HG03565 (cell line): ENCODE measurements at regions not wholly inside any gene's neighbourhood (a gene's known extent, or its start where the extent isn't known, plus 50 kb on each side); places are given as distances from the start of the nearest gene placed in this dataset.
"Not testable (repeated sequence)": the region's sequence is repeated elsewhere in the genome, so short reads cannot be mapped to it uniquely, and the experiment has no call there.

Experiments
- ATAC-seq: cut with Tn5 transposase; IDR thresholded peaks from one replicate; pipeline ENCODE4 v1.9.1; 2021; ENCODE audit warnings: mild to moderate bottlenecking, moderate library complexity; ENCODE audit not compliant: unreplicated experiment

GRCh38 chrX:117510453-117510852 lies 606.2 kb downstream of the KLHL13 start:
- ATAC-seq = no peak

DNA sequence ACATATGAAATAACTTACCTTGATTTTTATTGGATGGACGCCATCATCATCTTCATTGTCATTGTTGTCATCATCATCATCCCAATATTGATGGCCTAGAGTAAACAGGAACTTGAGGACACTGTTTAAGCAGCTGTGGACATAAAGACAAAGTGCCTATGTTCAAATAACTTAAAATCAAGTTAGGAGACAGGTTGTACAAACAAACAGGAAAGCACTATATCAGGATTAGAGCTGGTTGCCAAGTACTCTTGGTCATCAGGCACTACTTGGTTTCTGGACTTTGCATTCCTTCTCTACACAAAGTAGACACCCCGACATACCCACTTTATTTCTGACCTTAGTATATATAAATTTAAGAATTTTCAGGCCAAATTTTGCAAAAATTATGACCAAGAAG lies 608.6 kb downstream of the KLHL13 start:
- ATAC-seq = no peak

- ATAC-seq = no peak
Observed at GRCh38 chrX:117487421-117487820, 629.2 kb downstream of the KLHL13 start.

- ATAC-seq = no peak
Observed at GRCh38 chrX:117483950-117484349, 632.7 kb downstream of the KLHL13 start.

DNA sequence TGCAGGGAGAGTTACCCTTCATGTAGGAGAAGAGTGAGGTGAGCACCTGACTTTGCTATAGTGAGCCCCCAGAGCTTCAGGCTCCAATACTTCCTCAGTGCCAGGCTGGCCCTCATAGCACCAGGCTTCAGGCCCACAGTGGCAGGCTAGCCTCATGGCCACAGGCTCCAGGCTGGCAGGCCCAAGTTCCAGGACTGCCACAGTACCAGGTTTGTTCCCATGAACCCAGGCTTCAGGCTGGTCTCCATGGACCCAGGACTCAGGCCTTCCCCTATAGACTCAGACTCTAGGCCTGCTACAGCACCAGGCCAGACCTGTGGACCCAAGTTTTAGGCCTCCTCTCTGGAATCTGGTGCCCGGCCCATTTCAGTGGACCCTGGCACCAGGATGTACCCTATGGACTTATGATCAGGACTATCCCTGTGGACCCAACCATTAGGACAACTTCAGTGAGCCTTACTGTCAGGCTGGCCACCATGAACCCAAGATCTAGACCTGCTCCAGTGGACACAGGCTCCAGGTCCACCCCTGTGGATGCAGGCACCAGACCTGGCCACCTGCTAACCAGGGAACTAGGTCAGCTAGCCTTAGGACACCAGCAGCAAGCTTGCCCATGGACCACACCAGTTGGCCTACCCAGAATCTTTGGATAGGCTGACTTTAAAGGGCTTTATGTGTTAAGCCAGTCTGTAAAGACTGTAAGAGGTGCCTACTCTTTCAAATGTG lies 658.2 kb downstream of the KLHL13 start:
- no peak for ATAC-seq

- ATAC-seq = no peak
Observed at GRCh38 chrX:117455787-117456186, 660.8 kb downstream of the KLHL13 start.

DNA sequence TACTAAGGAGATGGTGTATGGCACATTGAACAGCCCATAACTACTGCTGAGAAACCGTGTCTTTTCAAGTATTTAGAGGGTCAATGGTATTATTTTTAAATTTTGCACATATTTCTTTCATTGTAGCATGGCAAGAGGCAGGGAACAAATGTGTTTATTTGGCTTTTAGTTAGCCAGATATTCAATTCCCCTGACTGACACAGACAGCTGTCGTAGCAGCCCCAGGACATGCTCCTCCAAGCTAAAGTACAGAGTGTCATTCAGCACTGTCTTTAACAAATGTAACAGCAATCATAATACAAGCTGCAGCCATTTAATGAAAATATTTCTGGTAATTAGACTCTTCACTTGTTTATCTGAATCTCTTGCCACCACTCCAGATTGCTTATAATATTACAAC lies 687.1 kb downstream of the KLHL13 start:
- ATAC-seq = no peak

DNA sequence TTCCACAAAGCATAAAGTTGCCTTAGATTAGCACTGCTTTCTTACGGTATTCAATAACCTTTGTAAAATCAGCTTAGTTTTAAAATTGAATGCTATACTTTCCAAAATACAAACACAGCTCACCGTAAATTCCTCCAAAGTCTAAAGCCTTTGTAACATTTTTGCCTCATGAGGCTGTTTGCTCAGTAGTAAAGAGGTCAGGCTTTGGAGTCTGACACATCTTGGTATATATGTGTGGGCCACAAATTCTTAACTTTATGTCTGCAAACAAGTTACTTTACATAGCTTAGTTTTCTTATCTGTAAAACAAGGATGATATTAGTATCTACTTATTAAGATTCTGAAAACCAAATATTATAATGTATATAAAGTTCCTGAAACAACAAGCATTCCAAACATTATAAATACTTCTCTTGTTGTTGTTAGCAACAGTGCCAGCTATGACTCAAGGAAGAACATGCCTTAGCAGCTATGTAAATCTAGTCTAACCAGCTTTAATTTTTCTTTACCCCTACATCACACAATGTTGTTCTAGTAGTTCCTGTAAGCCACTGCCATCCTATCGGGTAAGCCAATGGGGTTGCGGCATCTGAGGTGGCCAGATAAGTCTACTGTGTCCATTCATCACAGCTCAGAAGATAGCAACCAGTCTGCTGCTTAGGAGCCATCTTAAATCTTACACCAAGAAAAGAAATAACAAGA lies 709.0 kb downstream of the KLHL13 start:
- ATAC-seq = no peak

DNA sequence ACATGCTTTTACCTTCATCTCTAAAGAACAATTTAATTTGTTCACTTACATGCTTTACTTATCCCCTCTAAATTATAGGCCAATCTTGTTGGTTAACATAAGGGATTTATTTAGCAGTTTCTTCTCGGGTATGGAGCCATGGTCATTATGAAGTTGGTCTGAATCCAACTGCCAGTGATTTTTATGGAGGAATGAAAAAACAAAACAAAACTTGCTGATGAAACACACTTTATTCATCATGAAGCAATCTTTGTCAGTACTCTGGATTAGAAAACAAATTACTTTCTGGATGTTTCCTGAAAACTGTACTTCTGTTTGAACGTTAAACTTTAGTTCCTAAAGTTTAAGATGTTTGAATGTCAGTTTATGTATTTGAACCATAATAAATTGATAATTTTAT lies 715.8 kb downstream of the KLHL13 start:
- no peak for ATAC-seq

- ATAC-seq = no peak
Observed at GRCh38 chrX:117400005-117400404, 716.6 kb downstream of the KLHL13 start.

DNA sequence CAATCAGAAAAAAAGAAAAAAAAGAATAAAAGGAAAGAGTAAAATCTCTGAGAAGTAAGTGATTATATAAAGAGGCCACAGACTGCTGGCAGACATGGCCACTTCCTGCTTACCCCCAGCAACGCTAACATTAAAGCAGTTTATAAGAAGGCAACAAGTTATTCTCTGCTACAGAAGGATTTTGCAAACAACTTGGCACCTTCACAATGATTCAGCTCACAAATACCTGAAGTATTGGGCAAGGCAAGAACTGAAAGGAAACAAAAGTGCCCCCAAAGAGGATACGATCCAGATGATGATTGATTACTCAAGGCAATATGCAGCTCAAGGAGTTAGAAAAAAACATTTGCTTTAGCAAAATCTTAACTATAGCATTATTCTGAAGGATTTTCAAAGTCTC lies 718.8 kb downstream of the KLHL13 start:
- ATAC-seq = no peak

DNA sequence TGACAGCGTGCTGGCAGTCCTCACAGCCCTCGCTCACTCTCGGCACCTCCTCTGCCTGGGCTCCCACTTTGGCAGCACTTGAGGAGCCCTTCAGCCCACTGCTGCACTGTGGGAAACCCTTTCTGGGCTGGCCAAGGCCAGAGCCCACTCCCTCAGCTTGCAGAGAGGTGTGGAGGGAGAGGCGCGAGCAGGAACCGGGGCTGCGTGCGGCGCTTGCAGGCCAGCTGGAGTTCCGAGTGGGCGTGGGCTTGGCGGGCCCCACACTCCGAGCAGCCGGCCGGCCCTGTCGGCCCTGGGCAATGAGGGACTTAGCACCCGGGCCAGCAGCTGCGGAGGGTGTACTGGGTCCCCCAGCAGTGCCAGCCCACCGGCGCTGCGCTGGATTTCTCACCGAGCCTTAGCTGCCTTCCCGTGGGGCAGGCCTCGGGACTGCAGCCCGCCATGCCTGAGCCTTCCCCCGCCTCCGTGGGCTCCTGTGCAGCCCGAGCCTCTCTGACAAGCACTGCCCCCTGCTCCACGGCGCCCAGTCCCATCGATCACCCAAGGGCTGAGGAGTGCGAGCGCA lies 722.0 kb downstream of the KLHL13 start:
- not testable (repeated sequence) for ATAC-seq

DNA sequence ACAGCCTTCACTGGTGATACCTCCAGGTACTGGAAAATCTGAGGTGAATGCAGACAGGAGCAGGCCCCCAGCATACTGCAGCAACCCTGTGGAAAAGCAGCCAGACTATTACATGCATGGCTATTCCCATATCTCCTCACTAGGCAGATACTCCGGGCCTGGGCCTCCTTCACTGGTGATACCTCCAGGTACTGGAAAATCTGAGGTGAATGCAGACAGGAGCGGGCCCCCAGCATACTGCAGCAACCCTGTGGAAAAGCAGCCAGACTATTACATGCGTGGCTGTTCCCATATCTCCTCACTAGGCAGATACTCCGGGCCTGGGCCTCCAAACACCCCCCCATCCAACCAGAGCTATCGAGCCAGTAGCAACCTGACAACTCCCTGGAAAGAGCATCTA lies 724.2 kb downstream of the KLHL13 start:
- not testable (repeated sequence) for ATAC-seq

DNA sequence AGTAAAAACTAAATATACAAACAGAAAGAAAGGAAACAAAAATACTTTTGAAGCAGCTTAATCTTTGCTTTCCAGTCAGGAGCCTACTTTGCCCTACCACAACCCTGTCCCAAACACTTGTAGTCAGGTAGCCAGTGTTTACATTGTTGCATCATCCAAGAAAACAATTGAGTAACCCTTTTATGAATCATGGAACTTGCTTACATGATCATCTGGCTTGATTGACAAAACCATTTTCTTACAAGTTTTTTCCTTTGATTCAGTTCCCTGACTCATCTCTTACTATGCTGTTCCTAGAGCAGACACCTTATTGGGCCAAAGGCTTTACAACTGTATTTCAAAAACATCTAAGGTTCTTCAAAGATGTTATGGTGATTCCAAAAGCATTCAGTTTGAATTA lies 740.1 kb downstream of the KLHL13 start:
- no peak for ATAC-seq

- no peak for ATAC-seq
Observed at GRCh38 chrX:117335209-117335608, 781.4 kb downstream of the KLHL13 start.

DNA sequence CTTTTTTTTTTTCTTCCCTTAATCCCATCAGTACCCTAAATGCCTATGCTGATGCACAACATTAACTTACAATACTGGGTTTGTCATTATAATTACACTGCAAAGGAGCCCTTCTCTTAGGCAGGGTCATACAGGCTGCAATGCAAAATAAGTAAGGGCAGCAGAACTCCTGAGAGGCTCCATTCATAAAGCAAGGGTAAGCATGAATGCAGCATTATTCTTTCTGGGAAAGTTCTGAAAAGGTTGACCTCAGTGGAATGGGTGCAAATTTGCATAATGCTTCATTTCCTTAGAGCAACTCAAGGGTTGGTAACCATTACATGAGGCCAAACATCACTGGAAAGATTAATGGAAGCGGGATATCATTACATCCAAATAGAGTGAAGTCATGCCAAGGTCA lies 789.2 kb downstream of the KLHL13 start:
- ATAC-seq = no peak

GRCh38 chrX:117325706-117326105 lies 790.9 kb downstream of the KLHL13 start:
- ATAC-seq = no peak

DNA sequence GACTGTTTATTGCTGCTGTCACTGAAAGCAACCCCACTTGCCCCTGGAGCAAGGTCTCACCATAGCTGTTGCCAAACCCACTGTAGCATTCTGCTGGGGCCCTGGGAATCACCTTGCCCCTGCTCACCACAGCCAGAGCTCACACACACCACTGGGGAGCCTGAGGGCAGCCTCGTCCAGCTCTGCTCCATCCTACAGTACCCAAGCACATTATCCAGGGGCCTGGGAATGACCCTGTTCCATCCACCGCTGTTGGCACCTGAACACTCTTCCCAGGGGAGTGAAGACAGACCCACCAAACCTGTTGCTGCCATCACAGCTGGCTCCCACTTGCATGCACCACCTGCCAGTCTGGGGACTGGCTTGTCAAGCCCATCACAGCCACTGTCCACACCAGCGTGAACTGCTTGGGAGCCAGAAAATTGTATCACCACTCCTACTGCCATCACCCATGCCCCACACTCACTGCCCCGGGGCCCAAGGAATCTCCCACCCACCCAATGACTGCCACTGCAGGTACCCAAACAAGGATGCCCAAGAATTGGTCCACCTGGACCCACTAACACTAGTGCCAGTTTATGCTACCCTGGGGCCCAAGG lies 811.3 kb downstream of the KLHL13 start:
- no peak for ATAC-seq

DNA sequence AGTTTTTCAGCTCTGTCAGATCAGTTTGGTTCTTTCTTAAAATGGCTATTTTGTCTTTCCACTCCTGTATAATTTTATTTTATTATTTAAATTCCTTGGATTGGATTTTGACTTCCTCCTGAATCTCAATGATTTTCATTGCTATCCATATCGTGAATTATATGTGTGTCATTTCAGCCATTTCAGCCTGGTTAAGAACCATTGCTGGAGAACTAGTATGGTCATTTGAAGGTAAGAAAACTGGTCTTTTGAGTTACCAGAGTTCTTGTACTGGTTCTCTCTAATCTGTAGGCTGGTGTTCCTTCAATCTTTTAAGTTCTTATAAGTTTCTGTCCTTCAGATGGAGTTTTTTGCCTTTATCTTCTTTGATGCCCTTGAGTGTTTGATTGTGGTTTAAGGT lies 815.5 kb downstream of the KLHL13 start:
- ATAC-seq = no peak

GRCh38 chrX:117291760-117292159 lies 824.9 kb downstream of the KLHL13 start:
- ATAC-seq = no peak

DNA sequence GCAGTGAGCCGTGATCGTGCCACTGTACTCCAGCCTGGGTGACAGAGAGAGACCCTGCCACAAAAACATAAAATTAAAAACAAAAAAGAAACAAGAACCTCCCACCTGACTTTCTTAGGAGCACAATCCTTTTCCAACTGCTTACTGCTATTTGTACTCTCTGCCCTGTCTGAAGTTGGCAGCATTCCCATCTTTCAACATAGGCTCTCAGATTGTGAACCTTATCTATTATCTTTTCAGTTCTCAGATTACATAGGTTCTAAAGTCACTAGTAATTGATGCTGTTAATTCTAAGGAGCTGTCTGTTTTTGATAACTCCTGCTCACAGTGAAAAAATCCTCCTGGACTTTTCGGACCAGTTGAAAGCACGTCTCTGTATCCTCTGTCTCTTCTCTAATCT lies 812.2 kb upstream of the CT83 start:
- no peak for ATAC-seq
